Activated naive CD4-positive, alpha-beta T cell treated with anti-CD3 and anti-CD28 coated beads, Interleukin-2, amount 50 U/mL, for 16 hours (primary cell): ENCODE measurements at regions not wholly inside any gene's neighbourhood (a gene's known extent, or its start where the extent isn't known, plus 50 kb on each side); places are given as distances from the start of the nearest gene placed in this dataset.

Experiments used
- DNase-seq: peaks from one replicate; pipeline ENCODE4 v3.0.0-alpha.2; 2020

DNA sequence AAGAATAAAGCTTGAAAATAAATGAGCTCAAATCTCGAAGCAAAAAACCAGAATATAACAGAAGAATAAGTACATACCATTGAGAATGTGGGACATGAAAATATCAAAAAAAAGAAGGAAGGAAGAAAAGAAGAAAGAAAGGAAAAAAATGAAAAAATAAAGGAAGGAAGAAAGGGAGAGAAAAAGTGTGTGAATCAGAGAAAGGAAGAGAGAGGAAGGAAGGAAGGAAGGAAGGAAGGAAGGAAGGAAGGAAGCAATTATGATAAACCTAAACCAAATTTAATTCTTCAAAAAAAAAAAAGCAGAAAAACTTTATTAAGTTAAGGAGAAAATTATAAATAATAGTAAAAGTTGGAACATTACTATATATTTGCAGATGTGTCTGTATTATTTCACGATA, 949.8 kb downstream of the NLGN4X start:
- no peak for DNase-seq

- no peak for DNase-seq
These were observed 963.3 kb downstream of the NLGN4X start for GRCh38 chrX:5265324-5265850.

DNA sequence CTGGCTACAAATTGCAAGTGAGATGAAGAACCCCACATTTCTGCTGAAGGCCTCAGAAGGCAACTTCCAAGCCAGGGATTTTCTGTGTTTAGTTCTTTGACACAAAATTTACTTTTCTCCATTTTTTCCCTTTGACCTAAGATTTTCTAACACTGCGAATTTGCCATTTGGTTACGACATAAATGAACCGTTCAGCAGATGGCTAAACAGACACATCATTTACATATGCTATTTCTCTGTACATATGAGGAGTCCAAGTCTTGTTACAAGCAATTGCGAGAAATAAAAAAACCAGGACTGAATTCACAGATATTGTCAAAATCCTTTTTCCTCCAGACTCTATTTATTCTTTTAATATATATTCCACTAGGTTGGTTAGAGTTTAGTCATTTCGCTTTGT, 978.6 kb downstream of the NLGN4X start:
- no peak for DNase-seq

DNA sequence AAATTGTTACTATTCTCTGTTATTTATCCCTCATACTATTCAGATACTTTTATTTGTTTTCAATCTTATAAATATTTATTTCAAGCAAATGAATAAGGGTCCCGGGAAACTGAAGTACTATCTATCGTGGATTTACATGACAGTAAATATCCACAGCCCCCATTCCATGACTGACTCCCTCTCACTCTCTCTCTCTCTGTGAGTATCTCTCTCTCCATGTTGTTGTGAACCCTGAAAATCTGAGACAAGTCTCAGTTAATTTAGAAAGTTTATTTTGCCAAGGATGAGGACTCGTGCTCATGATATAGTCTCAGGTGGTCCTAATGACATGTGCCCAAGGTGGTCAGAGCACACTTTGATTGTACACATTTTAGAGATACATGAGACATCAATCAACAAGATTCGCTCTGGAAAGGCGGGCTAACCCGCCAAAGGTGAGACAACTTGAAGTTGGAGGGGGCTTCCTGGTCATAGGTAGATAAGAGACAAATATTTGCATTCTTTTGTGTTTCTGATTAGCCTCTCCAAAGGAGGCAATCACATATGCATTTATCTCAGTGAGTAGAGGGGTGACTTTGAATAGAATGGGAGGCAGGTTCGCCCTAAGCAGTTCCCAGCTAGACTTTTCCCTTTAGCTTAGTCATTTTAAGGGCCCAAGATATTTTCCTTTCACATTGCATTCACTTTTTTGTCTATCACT, 986.4 kb downstream of the NLGN4X start:
- no peak for DNase-seq

DNA sequence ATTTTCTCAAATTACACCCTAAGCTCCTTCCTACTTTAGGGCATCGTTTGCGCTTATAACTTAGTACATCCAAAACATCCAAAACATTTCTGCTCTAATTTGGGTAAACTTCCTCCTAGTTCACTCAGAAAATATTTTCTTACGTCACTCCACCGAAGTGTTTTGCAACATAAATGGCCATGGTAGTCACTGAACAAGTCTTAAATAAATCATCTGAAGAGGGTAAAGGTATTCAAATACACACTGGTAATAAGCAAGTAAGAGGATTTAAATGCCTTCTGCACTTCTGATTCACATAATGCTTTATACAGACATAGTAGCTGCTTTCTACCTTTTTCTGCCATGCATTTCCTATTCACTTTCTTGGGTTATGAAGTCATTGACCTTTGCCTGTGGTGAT, 991.9 kb downstream of the NLGN4X start:
- DNase-seq: no peak

DNA sequence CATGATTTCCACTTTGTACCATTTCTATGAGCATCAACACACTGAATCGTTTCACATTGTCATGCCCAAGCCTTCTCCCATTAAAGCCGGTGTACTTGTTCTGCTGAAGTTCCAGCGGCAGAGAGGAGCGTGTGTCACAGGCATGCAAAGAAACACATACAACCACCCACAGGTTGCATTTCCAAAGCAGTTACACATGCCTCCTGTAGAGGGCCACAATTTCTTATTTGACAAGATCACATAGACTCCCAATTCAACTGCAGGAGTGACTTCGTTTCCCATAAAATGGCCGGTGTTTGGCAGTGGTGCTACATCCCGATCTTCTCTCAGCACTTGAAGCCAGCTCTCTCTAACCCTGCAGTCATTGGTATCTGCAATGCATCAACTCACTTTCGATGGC, 992.6 kb downstream of the NLGN4X start:
- no peak for DNase-seq

- no peak for DNase-seq
These were observed 994.8 kb downstream of the NLGN4X start for GRCh38 chrX:5233830-5234229.

GRCh38 chrX:5220421-5220820, 1008.2 kb downstream of the NLGN4X start:
- no peak for DNase-seq

DNA sequence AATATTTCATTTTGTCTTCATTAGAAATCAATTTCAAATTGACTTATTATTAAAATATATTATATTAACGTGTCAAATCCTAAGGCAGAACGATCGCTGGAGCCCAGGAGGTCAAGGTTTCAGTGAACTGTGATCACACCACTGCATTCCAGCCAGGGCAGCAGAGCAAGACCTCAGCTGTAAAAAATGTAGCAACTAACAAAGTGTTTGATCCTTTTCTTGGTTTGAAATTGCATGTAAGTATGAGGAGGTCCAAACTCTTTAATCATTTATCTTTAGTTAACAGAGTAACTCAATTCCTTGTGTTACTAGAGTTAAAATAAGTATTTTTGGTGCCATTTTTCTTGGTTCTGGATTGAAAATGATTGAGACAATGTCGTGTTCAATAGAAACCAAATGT, 1033.9 kb downstream of the NLGN4X start:
- no peak for DNase-seq

GRCh38 chrX:5180135-5180741, 1048.4 kb downstream of the NLGN4X start:
- no peak for DNase-seq

- no peak for DNase-seq
These were observed 1051.9 kb downstream of the NLGN4X start for GRCh38 chrX:5176766-5177165.

GRCh38 chrX:5163663-5164062, 1065.0 kb downstream of the NLGN4X start:
- no peak for DNase-seq

- no peak for DNase-seq
These were observed 1073.4 kb downstream of the NLGN4X start for GRCh38 chrX:5155301-5155700.

GRCh38 chrX:5145957-5146356, 1082.7 kb downstream of the NLGN4X start:
- DNase-seq: no peak

DNA sequence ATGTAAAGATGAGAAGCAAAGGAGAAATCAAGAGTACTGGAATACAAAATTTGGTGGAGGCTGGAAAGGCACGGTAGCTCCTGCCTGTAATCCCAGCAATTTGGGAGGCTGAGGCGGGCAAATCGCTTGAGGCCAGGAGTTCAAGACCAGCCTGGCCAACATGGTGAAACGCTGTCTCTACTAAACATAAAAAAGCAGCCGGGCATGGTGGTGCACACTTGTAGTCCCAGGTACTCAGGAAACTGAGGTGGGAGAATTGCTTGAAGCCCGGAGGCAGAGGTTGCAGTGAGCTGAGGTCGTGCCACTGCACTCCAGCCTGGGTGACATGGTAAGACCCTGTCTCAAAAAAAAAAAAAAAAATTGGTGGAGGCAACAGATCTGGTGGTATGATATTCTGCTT, 1086.0 kb downstream of the NLGN4X start:
- no peak for DNase-seq

GRCh38 chrX:5122181-5122678, 1106.4 kb downstream of the NLGN4X start:
- DNase-seq: no peak

DNA sequence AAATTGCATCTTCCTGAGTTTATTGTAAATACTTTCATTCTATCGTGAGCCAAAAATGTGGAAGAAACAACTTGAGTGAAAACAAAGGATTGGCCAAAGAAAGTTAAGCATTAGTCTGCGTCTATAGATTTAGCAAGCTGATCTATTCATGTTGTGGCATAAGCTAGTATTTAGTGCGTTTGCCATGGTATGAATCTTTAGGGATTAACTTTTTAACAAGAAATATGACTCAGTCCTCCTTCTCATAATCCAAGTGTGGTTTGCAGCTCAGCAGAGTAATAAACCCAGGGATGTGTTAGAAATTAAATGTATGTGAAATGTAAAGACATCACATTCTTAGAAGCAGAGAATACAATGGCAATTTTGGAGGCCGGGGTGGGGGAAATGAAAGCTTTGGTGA, 1110.9 kb downstream of the NLGN4X start:
- DNase-seq: no peak

DNA sequence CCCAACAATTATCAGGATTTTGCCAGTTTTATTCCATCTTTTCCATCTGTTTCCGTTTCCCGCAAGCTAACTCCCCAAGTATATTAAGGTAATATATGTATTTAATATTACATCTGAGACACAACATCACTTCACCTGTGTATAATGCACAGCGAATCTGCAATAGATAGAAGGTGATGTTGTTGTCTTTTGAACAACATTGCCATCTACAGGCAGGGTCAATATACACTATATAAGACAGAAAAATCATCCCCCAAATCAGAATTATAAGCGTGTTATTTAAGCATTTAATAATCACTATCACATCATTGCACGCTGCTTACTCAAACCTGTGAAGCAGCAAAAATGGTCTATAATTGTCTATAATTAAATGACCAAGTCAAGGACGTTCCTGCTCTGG, 1115.5 kb downstream of the NLGN4X start:
- DNase-seq: no peak

GRCh38 chrX:5100004-5100403, 1128.7 kb downstream of the NLGN4X start:
- DNase-seq: no peak

DNA sequence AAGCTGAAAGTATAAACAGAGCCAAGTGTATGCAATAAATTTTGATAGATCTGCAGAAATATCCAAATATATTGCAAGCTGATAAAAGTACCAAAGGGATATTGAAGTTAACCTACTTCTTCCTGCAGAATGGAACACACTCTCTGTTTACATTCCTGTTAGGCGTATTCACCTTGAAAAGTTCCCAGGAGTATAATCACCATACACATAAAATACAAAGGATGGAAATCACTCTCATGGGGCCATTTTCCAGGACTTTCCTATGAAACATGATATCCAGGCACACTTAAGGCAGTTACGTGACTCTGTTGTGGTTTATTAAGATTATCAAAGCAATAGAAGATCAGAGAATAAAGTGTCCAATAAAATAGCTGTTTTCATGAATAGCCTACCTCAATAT, 1142.3 kb downstream of the NLGN4X start:
- no peak for DNase-seq

DNA sequence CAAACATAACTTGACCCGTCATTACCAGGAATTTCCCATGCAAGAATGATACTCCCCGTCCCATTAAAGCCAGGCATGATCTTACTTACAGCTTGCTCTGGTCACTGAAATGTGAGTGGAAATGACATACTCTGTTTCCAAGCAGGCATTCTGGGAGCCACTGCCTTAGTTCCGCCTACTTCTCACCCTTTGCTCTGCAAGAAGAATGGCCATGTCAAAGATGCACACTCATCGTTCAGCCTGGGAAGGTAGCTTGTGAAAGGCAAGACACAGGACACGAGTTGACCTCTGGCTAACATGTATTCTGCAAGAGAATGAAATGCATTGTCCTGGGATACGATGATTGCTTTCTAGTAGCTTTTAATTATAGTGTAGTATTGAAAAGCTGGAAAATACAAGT, 1144.4 kb downstream of the NLGN4X start:
- DNase-seq: no peak

- DNase-seq: no peak
These were observed 1146.0 kb downstream of the NLGN4X start for GRCh38 chrX:5082705-5083104.

- DNase-seq: no peak
These were observed 1147.9 kb downstream of the NLGN4X start for GRCh38 chrX:5080791-5081190.

DNA sequence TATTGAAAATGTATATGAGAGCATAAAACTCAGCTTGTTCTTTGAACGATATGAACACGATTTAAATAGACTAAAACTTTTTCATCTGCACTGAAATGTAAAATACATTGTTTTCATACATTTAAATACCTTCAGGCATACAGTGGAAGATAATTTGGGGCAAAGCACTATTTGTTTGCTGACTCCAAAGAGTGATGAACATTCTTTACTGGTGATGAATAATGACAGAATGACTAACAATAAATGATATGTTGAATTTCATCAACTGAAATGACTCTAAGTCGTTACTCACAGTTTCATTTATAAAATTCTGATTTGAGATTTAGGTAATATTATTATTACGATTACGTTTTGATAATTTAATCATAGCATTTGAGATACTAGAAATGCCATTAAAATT, 1160.1 kb downstream of the NLGN4X start:
- DNase-seq: no peak

DNA sequence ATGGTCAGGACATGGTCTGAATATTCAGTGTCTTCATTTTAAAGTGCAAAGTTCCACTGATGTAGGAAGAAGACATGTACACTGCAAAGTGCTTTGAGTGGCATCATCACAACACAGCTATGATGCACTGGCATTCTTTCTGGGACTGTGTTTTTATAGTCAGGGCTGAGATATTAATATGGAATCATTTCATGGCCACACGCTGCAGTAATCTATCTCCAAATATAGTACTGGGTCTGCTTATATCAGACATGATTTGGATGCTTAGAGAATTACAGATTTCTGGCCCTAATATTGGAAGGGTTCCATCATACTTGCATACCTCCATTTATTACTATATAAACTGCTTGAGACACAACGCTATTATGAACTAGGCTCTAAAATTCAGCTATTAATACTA, 1170.9 kb downstream of the NLGN4X start:
- no peak for DNase-seq
